Neural crest cell (in vitro differentiated cells): ENCODE measurements at regions not wholly inside any gene's neighbourhood (a gene's known extent, or its start where the extent isn't known, plus 50 kb on each side); places are given as distances from the start of the nearest gene placed in this dataset.

ENCODE experiments used
- DNase-seq: peaks from one replicate; pipeline ENCODE4 v3.0.0; 2021; ENCODE audit warnings: low read depth, mixed read lengths, low spot score
- H3K27ac Mint-ChIP-seq: one replicate; pipeline ENCODE4 v1.8.0; 2021; ENCODE audit warnings: mild to moderate bottlenecking, mixed read lengths; ENCODE audit not compliant: unreplicated experiment
- H3K27me3 Mint-ChIP-seq: 2 replicates; pipeline ENCODE4 v1.8.0; 2021; ENCODE audit warnings: low read depth, mild to moderate bottlenecking, mixed read lengths
- H3K36me3 Mint-ChIP-seq: 2 replicates; pipeline ENCODE4 v1.8.0; 2021; ENCODE audit warnings: low read depth, mild to moderate bottlenecking, mixed read lengths
- H3K4me1 Mint-ChIP-seq: 2 replicates; pipeline ENCODE4 v1.8.0; 2021; ENCODE audit warnings: mixed read lengths
- H3K4me3 Mint-ChIP-seq: one replicate; pipeline ENCODE4 v1.8.0; 2021; ENCODE audit warnings: mild to moderate bottlenecking, mixed read lengths
- H3K9me3 Mint-ChIP-seq: 2 replicates; pipeline ENCODE4 v1.8.0; 2021; ENCODE audit warnings: mixed read lengths
- TF ChIP-seq, protein P1 (sequence below): fragments of 200-600 bp; sonication (generic); conservative IDR thresholded peaks from 2 replicates; pipeline ENCODE4 v1.5.0; 2021; ENCODE audit warnings: antibody characterized with exemption, mild to moderate bottlenecking

DNA sequence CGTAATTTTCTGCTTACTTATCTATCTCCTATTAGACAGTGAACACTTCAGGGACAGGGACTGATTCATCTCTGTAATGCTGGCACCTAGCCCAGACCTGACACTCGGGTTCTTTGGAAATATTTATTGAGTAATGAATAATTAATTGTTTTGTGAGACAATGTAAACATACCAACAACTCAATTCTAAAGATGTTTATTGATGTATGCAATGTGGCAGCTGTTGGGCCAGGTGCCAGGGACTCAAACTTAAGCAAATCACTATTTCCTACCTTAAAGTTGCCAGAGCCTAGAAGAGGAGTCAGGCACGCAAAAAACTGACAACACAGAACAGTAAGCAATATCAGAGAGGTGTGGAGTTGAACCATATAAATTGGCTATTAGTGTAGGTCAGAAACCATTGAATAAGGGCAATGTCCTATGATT lies 63.6 kb upstream of the BMPER start:
- no peak for DNase-seq
- TF ChIP-seq, protein P1, sequence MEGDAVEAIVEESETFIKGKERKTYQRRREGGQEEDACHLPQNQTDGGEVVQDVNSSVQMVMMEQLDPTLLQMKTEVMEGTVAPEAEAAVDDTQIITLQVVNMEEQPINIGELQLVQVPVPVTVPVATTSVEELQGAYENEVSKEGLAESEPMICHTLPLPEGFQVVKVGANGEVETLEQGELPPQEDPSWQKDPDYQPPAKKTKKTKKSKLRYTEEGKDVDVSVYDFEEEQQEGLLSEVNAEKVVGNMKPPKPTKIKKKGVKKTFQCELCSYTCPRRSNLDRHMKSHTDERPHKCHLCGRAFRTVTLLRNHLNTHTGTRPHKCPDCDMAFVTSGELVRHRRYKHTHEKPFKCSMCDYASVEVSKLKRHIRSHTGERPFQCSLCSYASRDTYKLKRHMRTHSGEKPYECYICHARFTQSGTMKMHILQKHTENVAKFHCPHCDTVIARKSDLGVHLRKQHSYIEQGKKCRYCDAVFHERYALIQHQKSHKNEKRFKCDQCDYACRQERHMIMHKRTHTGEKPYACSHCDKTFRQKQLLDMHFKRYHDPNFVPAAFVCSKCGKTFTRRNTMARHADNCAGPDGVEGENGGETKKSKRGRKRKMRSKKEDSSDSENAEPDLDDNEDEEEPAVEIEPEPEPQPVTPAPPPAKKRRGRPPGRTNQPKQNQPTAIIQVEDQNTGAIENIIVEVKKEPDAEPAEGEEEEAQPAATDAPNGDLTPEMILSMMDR, result no peak
- H3K9me3 Mint-ChIP-seq, result peaks cover 5% of the 10 kb centered on the region
- H3K27ac Mint-ChIP-seq, result no peak overlapping the region
- no peaks in the 10 kb centered on the region for H3K36me3 Mint-ChIP-seq
- no peaks in the 10 kb centered on the region for H3K27me3 Mint-ChIP-seq
- no peaks in the 10 kb centered on the region for H3K4me1 Mint-ChIP-seq
- no peak overlapping the region for H3K4me3 Mint-ChIP-seq

GRCh38 chr7:33842150-33842549 lies 63.2 kb upstream of the BMPER start:
- no peaks in the 10 kb centered on the region for H3K27me3 Mint-ChIP-seq
- H3K4me1 Mint-ChIP-seq, result no peaks in the 10 kb centered on the region
- DNase-seq, result no peak
- no peaks in the 10 kb centered on the region for H3K36me3 Mint-ChIP-seq
- H3K9me3 Mint-ChIP-seq, result peaks cover 2% of the 10 kb centered on the region
- TF ChIP-seq, protein P1, result no peak
- no peak overlapping the region for H3K4me3 Mint-ChIP-seq
- no peak overlapping the region for H3K27ac Mint-ChIP-seq

DNA sequence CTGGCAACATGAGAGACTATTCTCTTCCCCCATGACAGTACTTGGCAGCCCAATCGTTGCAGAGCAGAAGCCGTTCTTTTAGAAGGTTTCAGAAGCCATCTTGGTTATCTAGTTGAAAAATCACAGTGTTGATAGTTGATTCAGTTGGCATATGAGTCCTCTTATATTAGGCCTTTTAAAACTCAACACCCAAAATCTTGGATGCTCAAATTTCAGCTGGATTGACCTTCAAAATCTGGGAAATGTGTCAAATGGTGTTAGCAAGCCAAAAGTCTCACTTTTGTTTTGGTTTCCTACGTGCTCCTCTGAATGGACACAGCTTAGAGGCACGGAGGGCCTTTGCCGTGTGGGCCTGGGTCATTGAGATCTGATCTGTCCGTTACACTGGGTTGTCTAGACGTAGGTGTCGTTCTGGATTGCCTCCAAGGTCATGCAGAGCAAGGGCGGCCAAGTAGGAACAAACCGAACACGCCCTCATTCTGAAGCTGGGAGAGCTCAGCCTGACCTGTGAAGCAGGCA lies 59.3 kb upstream of the BMPER start:
- H3K9me3 Mint-ChIP-seq, result peaks cover 2% of the 10 kb centered on the region
- no peak for DNase-seq
- TF ChIP-seq, protein P1, result no peak
- no peak overlapping the region for H3K27ac Mint-ChIP-seq
- no peaks in the 10 kb centered on the region for H3K36me3 Mint-ChIP-seq
- H3K4me1 Mint-ChIP-seq, result no peaks in the 10 kb centered on the region
- no peak overlapping the region for H3K4me3 Mint-ChIP-seq
- peaks cover 2% of the 10 kb centered on the region for H3K27me3 Mint-ChIP-seq

- Mint-ChIP-seq H3K27me3 (peaks cover 2% of the 10 kb centered on the region), H3K27ac (no peak overlapping the region), H3K9me3 (peaks cover 2% of the 10 kb centered on the region), H3K36me3 (no peaks in the 10 kb centered on the region), H3K4me1 (no peaks in the 10 kb centered on the region), H3K4me3 (no peak overlapping the region)
- no peak for DNase-seq
- TF ChIP-seq, protein P1, result no peak
Observed at GRCh38 chr7:33849004-33849403, 56.3 kb upstream of the BMPER start.

GRCh38 chr7:33849971-33850559 lies 55.3 kb upstream of the BMPER start:
- Mint-ChIP-seq H3K36me3 (no peaks in the 10 kb centered on the region), H3K4me1 (no peaks in the 10 kb centered on the region), H3K27ac (no peak overlapping the region), H3K9me3 (peaks cover under 1% of the 10 kb centered on the region), H3K27me3 (peaks cover 2% of the 10 kb centered on the region), H3K4me3 (no peak overlapping the region)
- no peak for DNase-seq
- TF ChIP-seq, protein P1, result no peak
